DOHH2 (cell line): ENCODE measurements at regions not wholly inside any gene's neighbourhood (a gene's known extent, or its start where the extent isn't known, plus 50 kb on each side); places are given as distances from the start of the nearest gene placed in this dataset.

Experiments
- CTCF ChIP-seq: fragments of 200-600 bp; sonication (generic); IDR thresholded peaks from one replicate; pipeline ENCODE4 v1.5.1; 2014; ENCODE audit warnings: antibody characterized with exemption, mild to moderate bottlenecking, low read depth, low read length; ENCODE audit not compliant: poor library complexity, severe bottlenecking
- EZH2phosphoT487 ChIP-seq: fragments of 200-600 bp; sonication (generic); IDR thresholded peaks from 2 replicates; pipeline ENCODE4 v1.6.1; 2017; ENCODE audit warnings: borderline replicate concordance, mild to moderate bottlenecking, antibody characterized with exemption, low read length, moderate library complexity, mixed read lengths

DNA sequence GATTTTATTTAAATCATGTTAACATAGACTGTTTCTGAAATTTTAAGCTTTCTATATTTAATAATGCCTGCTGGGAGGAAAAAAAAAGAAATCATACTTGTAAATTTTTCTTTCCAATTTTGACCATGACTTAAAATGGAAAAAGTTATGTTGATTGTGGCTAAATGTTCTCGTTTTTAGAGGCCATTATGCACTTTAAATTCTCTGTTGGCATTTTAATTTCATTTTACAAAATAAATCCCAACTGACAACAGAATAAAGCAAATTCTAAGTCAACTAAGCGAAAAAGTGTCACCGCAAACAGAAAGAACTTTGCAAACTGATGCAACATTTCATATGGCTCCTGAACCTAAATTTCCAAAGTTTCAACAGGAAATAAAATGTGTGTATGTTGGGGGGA is 74.8 kb upstream of the G2E3 start:
- TF ChIP-seq CTCF (no peak), EZH2phosphoT487 (no peak)
